HepG2 (cell line): ENCODE measurements at regions not wholly inside any gene's neighbourhood (a gene's known extent, or its start where the extent isn't known, plus 50 kb on each side); places are given as distances from the start of the nearest gene placed in this dataset.

ENCODE experiments used
- ATAC-seq: fragments of 200-7000 bp; cut with Tn5 transposase; 3 replicates; pipeline ENCODE4 v1.9.1; 2020; ENCODE audit warnings: mild to moderate bottlenecking, moderate library complexity
- BruUV-seq: library from RNA; stranded (reverse); fragments of 400-500 nt; replicated peaks from 2 replicates; lab custom pipeline; 2021; lab: Mats Ljungman, UMichigan
- CTCF ChIA-PET: fragments of 300-600 bp; formaldehyde crosslinking; extraction: SDS; loops from one replicate; lab custom pipeline; 2021; ENCODE audit warnings: low total read pairs, inconsistent platforms, low intra/inter-chr PET ratio; lab: Yijun Ruan, JAX
- POLR2A ChIA-PET: fragments of 350-600 bp; sonication (Branson Sonifier 250); formaldehyde crosslinking; loops from one replicate; lab custom pipeline; 2020; ENCODE audit warnings: antibody characterized with exemption, inconsistent platforms; lab: Yijun Ruan, JAX
- DNase-seq: peaks from one replicate; pipeline ENCODE4 v3.0.0-alpha.2; 2015; ENCODE audit warnings: low spot score
- FAIRE-seq: peaks from 3 replicates; lab custom pipeline; 2011; peaks lifted over from hg19 to GRCh38; lab: Jason Lieb, UNC
- H2AFZ ChIP-seq: one replicate; pipeline ENCODE4 v1.6.1; 2011; ENCODE audit warnings: low read length, inconsistent platforms
- H3K27ac ChIP-seq: fragments of 300-600 bp; 3 replicates; pipeline ENCODE4 v1.8.0; 2011; ENCODE audit warnings: mixed run types, mild to moderate bottlenecking, mixed read lengths, low read length, inconsistent platforms; ENCODE audit not compliant: insufficient read depth; ENCODE audit errors: extremely low read length
- H3K27me3 ChIP-seq, 2 experiments: fragments of 200-600 bp in 1 of 2; 2 replicates in 1 of 2; 3 replicates in 1 of 2; pipeline versions ENCODE4 v1.6.0 to v1.8.0; 2011; ENCODE audit warnings: low read length in 2 of 2, mild to moderate bottlenecking in 2 of 2, moderate library complexity in 2 of 2, inconsistent platforms in 1 of 2; ENCODE audit not compliant: insufficient read depth in 2 of 2, control insufficient read depth in 1 of 2
- H3K36me3 ChIP-seq, 2 experiments: fragments of 200-600 bp in 1 of 2; replicated peaks in 1 of 2; 2 replicates in 1 of 2; 3 replicates in 1 of 2; pipeline versions ENCODE4 v1.5.1 to v1.8.0; 2011; ENCODE audit warnings: low read length in 2 of 2, inconsistent platforms in 1 of 2; ENCODE audit not compliant: insufficient read depth in 2 of 2, control insufficient read depth in 1 of 2
- H3K4me1 ChIP-seq: 2 replicates; pipeline ENCODE4 v1.5.1; 2012; ENCODE audit warnings: low read length, inconsistent platforms; ENCODE audit not compliant: insufficient read depth
- H3K4me2 ChIP-seq: 2 replicates; pipeline ENCODE4 v1.6.0; 2011; ENCODE audit warnings: low read depth, low read length, inconsistent platforms
- H3K4me3 ChIP-seq, 3 experiments: fragments of 200-600 bp in 1 of 3; sonication (generic), shearing (Covaris generic) in 1 of 3; replicated peaks in 1 of 3; 2 replicates each; pipeline ENCODE4 v1.5.1; 2011 to 2016; ENCODE audit warnings: low read length in 3 of 3, inconsistent platforms in 2 of 3, low read depth in 2 of 3, mild to moderate bottlenecking in 2 of 3, control low read depth in 1 of 3, mixed read lengths in 1 of 3; ENCODE audit not compliant: insufficient read depth in 1 of 3
- H3K79me2 ChIP-seq: one replicate; pipeline ENCODE4 v1.6.1; 2011; ENCODE audit warnings: low read length, inconsistent platforms; ENCODE audit not compliant: insufficient read depth
- H3K9ac ChIP-seq: 2 replicates; pipeline ENCODE4 v1.6.0; 2011; ENCODE audit warnings: mild to moderate bottlenecking, low read depth, low read length, inconsistent platforms; ENCODE audit not compliant: insufficient read depth
- H3K9me3 ChIP-seq: 2 replicates; pipeline ENCODE4 v1.5.1; 2012; ENCODE audit warnings: mild to moderate bottlenecking, low read length
- H4K20me1 ChIP-seq: 2 replicates; pipeline ENCODE4 v1.6.0; 2011; ENCODE audit warnings: inconsistent platforms, mild to moderate bottlenecking, low read length, moderate library complexity; ENCODE audit not compliant: insufficient read depth
- BCLAF1 ChIP-seq: fragments of 450-650 bp; IDR thresholded peaks from 2 replicates; pipeline ENCODE4 v1.6.1; 2017; ENCODE audit warnings: mild to moderate bottlenecking
- CREB1 ChIP-seq, 2 experiments: fragments of 450-650 bp in 1 of 2; IDR thresholded peaks; 2 replicates each; pipeline ENCODE4 v1.6.1; 2016 to 2017; ENCODE audit warnings: control low read depth in 1 of 2, mild to moderate bottlenecking in 1 of 2, missing compliant biosample characterization in 1 of 2, missing genetic modification characterization in 1 of 2
- ELF3 ChIP-seq: IDR thresholded peaks from 2 replicates; pipeline ENCODE4 v1.6.1; 2016; ENCODE audit warnings: missing genetic modification reagents, missing compliant biosample characterization
- LBX2 ChIP-seq: sonication (generic); formaldehyde crosslinking; IDR thresholded peaks from 2 replicates; pipeline ENCODE4 v1.5.0; 2020; ENCODE audit warnings: missing genetic modification reagents, mild to moderate bottlenecking, borderline replicate concordance
- POLR2G ChIP-seq: fragments of 200-400 bp; formaldehyde crosslinking; IDR thresholded peaks from 2 replicates; pipeline ENCODE4 v1.6.1; 2018; ENCODE audit warnings: mild to moderate bottlenecking, low read depth, low read length, moderate library complexity
- SETDB1 ChIP-seq: sonication (generic); formaldehyde crosslinking; IDR thresholded peaks from 2 replicates; pipeline ENCODE4 v1.5.1; 2020; ENCODE audit warnings: missing genetic modification reagents, mild to moderate bottlenecking, borderline replicate concordance
- TRIM24 ChIP-seq: sonication (generic); formaldehyde crosslinking; IDR thresholded peaks from 2 replicates; pipeline ENCODE4 v1.8.0; 2022; ENCODE audit warnings: mild to moderate bottlenecking, missing genetic modification reagents
- WGBS: methylation state at CpG from one replicate; pipeline ENCODE4 v1.1.6; 2017; ENCODE audit warnings: low lambda C conversion rate; 5-methylcytosine and 5-hydroxymethylcytosine counted together
- in situ Hi-C: cut with HindIII; loops from 2 replicates; pipeline ENCODE4 v1.10.0; 2017; ENCODE audit warnings: low pct_unique_long_range_greater_than_20kb; ENCODE audit not compliant: extremely low pct_ligation_motif_present
- intact Hi-C: fragments of 100-400 bp; cut with micrococcal nuclease; formaldehyde crosslinking; loops from one replicate; pipeline ENCODE4 v1.10.0; 2022; ENCODE audit not compliant: unreplicated experiment

DNA sequence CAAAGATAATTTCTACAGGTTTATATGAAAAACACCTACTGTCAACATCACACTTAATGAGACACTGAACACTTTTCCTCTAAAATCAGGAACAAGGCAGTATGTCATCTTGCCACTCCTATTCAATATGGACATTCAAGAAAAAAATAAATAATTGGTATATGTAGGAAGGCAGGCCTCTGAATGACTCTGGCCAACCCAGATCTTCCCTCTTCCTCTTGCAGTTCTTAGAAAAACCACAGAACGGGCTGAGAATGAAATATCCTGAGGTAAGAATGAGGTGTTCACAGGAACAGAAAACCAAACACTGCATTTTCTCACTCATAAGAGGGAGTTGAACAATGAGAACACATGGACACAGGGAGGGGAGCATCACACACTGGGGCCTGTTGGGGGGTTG is 1207.2 kb upstream of the CITED2 start:
- no TSS peak for BruUV-seq
- ChIA-PET CTCF (no interaction called here), POLR2A (no interaction called here)
- no peak overlapping the region for H3K4me3 ChIP-seq
- FAIRE-seq: no peak
- H2AFZ ChIP-seq: no peak overlapping the region
- no peak for ATAC-seq
- H3K4me1 ChIP-seq: no peaks in the 10 kb centered on the region
- no peaks in the 10 kb centered on the region for H4K20me1 ChIP-seq
- H3K9ac ChIP-seq: no peak overlapping the region
- H3K27ac ChIP-seq: no peak overlapping the region
- no peak overlapping the region for H3K4me2 ChIP-seq
- WGBS: 3% methylated on average over 1 of the region's 1 CpG
- intact Hi-C loops: no loop called here
- no peak for TF ChIP-seq TRIM24
- TF ChIP-seq SETDB1 (CRISPR knock-in tag): no peak
- TF ChIP-seq BCLAF1: no peak
- no peak for TF ChIP-seq POLR2G
- no peak for TF ChIP-seq CREB1 (IDR thresholded peaks at IDR 0.05)
- no peak for TF ChIP-seq CREB1 (CRISPR knock-in tag; IDR thresholded peaks at IDR 0.05)
- TF ChIP-seq LBX2 (CRISPR knock-in tag): no peak
- TF ChIP-seq ELF3 (CRISPR knock-in tag): no peak
- no peaks in the 10 kb centered on the region for H3K79me2 ChIP-seq
- no peaks in the 10 kb centered on the region for H3K27me3 ChIP-seq
- no peaks in the 10 kb centered on the region for H3K36me3 ChIP-seq
- peaks cover 42% of the 10 kb centered on the region for H3K9me3 ChIP-seq
- in situ Hi-C loops: no loop called here
- no peak for DNase-seq
